DND-41 (cell line): ENCODE measurements at regions not wholly inside any gene's neighbourhood (a gene's known extent, or its start where the extent isn't known, plus 50 kb on each side); places are given as distances from the start of the nearest gene placed in this dataset.

Experiments
- ATAC-seq: fragments of 200-7000 bp; cut with Tn5 transposase; 3 replicates; pipeline ENCODE4 v1.9.1; 2021; ENCODE audit warnings: low read depth; ENCODE audit not compliant: insufficient read depth
- DNase-seq: peaks from one replicate; pipeline ENCODE4 v3.0.0-alpha.2; 2020
- H2AFZ ChIP-seq: 2 replicates; pipeline ENCODE4 v1.6.0; 2012; ENCODE audit warnings: low read depth, low read length
- H3K27ac ChIP-seq: 2 replicates; pipeline ENCODE4 v1.5.1; 2012; ENCODE audit warnings: low read length, inconsistent platforms
- H3K27me3 ChIP-seq: fragments of 200-600 bp; sonication (generic); 2 replicates; pipeline ENCODE4 v1.6.0; 2012; ENCODE audit warnings: low read length, mild to moderate bottlenecking, inconsistent platforms; ENCODE audit not compliant: insufficient read depth, poor library complexity
- H3K36me3 ChIP-seq: 2 replicates; pipeline ENCODE4 v1.5.1; 2012; ENCODE audit warnings: low read length, inconsistent platforms; ENCODE audit not compliant: insufficient read depth
- H3K4me1 ChIP-seq: 2 replicates; pipeline ENCODE4 v1.5.1; 2012; ENCODE audit warnings: mild to moderate bottlenecking, low read length; ENCODE audit not compliant: insufficient read depth
- H3K4me2 ChIP-seq: 2 replicates; pipeline ENCODE4 v1.6.0; 2012; ENCODE audit warnings: mild to moderate bottlenecking, moderate library complexity, low read length, inconsistent platforms; ENCODE audit not compliant: insufficient read depth
- H3K4me3 ChIP-seq, 2 experiments: fragments of 200-600 bp in 1 of 2; shearing (Covaris generic) in 1 of 2; 2 replicates each; pipeline ENCODE4 v1.5.1; 2012 to 2016; ENCODE audit warnings: inconsistent platforms in 2 of 2, low read length in 2 of 2, mild to moderate bottlenecking in 2 of 2, low read depth in 1 of 2, moderate library complexity in 1 of 2
- H3K79me2 ChIP-seq: 2 replicates; pipeline ENCODE4 v1.6.0; 2012; ENCODE audit warnings: low read length, inconsistent platforms; ENCODE audit not compliant: insufficient read depth
- H3K9ac ChIP-seq: 2 replicates; pipeline ENCODE4 v1.6.0; 2012; ENCODE audit warnings: low read depth, mild to moderate bottlenecking, inconsistent platforms, low read length, moderate library complexity
- H3K9me3 ChIP-seq: 2 replicates; pipeline ENCODE4 v1.5.1; 2012; ENCODE audit warnings: low read length, moderate library complexity, mild to moderate bottlenecking, inconsistent platforms; ENCODE audit not compliant: insufficient read depth, severe bottlenecking
- H4K20me1 ChIP-seq: 2 replicates; pipeline ENCODE4 v1.6.0; 2012; ENCODE audit warnings: low read length; ENCODE audit not compliant: insufficient read depth
- CTCF ChIP-seq: IDR thresholded peaks from 2 replicates; pipeline ENCODE4 v1.5.1; 2012; ENCODE audit warnings: borderline replicate concordance, low read length, moderate library complexity, mild to moderate bottlenecking; ENCODE audit not compliant: poor library complexity, severe bottlenecking; ENCODE audit errors: extremely low read depth
- EZH2 ChIP-seq: IDR thresholded peaks from 3 replicates; pipeline ENCODE4 v1.6.1; 2012; ENCODE audit warnings: borderline replicate concordance, low read depth, mild to moderate bottlenecking, moderate library complexity, low read length, inconsistent platforms; ENCODE audit not compliant: severe bottlenecking

GRCh38 chr6:6997263-6998193 is 110.2 kb upstream of the RREB1 start:
- H2AFZ ChIP-seq, result no peak overlapping the region
- H3K4me1 ChIP-seq, result no peaks in the 10 kb centered on the region

GRCh38 chr6:6998194-6998569 is 109.6 kb upstream of the RREB1 start:
- TF ChIP-seq CTCF, result no peak
- TF ChIP-seq EZH2, result no peak
- Histone ChIP-seq H4K20me1 (no peaks in the 10 kb centered on the region), H3K4me2 (no peak overlapping the region), H3K36me3 (no peaks in the 10 kb centered on the region), H3K27ac (no peak overlapping the region), H3K9ac (no peak overlapping the region), H3K9me3 (no peaks in the 10 kb centered on the region), H3K4me3 (no peak overlapping the region), H2AFZ (no peak overlapping the region), H3K79me2 (no peaks in the 10 kb centered on the region), H3K27me3 (no peaks in the 10 kb centered on the region), H3K4me1 (no peaks in the 10 kb centered on the region)
- no peak for DNase-seq
- ATAC-seq, result no peak

More at GRCh38 chr6:6997263-6998193, 110.2 kb upstream of the RREB1 start:
- Histone ChIP-seq H4K20me1 (no peaks in the 10 kb centered on the region), H3K27ac (no peak overlapping the region), H3K9ac (no peak overlapping the region), H3K36me3 (no peaks in the 10 kb centered on the region), H3K27me3 (no peaks in the 10 kb centered on the region), H3K4me3 (no peak overlapping the region), H3K9me3 (no peaks in the 10 kb centered on the region), H3K4me2 (no peak overlapping the region), H3K79me2 (no peaks in the 10 kb centered on the region)
- no peak for DNase-seq
- TF ChIP-seq EZH2, result no peak
- TF ChIP-seq CTCF, result no peak
- no peak for ATAC-seq

- TF ChIP-seq CTCF (no peak), EZH2 (no peak)
- ATAC-seq (no peak), DNase-seq (no peak)
- no peak overlapping the region for H3K9ac ChIP-seq
- no peaks in the 10 kb centered on the region for H3K79me2 ChIP-seq
- no peaks in the 10 kb centered on the region for H3K4me1 ChIP-seq
- H3K36me3 ChIP-seq, result no peaks in the 10 kb centered on the region
- H3K9me3 ChIP-seq, result no peaks in the 10 kb centered on the region
- H3K4me2 ChIP-seq, result no peak overlapping the region
- no peaks in the 10 kb centered on the region for H4K20me1 ChIP-seq
- H3K27ac ChIP-seq, result no peak overlapping the region
- H2AFZ ChIP-seq, result no peak overlapping the region
- no peaks in the 10 kb centered on the region for H3K27me3 ChIP-seq
- no peak overlapping the region for H3K4me3 ChIP-seq
These were observed 106.7 kb upstream of the RREB1 start for GRCh38 chr6:7000825-7001777.
